ENCODE measurements at regions not wholly inside any gene's neighbourhood (a gene's known extent, or its start where the extent isn't known, plus 50 kb on each side); places are given as distances from the start of the nearest gene placed in this dataset.
"Not testable (repeated sequence)": the region's sequence is repeated elsewhere in the genome, so short reads cannot be mapped to it uniquely, and the experiment has no call there.

DNA sequence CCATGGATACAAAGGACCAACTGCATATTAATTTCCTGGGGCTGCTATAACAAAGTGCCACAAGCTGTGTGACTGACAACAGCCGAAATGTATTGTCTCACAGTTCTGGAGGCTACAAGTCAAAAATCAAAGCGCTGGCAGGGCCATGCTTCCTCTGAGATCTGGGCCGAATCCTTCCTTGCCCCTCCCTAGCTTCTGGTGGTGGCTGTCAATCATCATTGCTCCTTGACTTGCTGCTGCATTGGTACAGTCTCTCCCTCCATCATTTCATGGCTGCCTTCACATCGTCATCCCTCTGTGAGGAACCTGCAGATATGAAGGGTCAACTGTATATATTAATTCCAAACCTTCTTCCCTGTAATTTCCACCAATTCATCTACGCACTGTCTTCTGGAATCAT is 118.3 kb downstream of the EXOC5 start:
- H3K4me3 ChIP-seq (ENCODE audit: low read depth, low read length): no peak overlapping the region
- TF ChIP-seq CTCF (IDR thresholded peaks at IDR 0.05; ENCODE audit: control insufficient read depth, extremely low read depth, insufficient read depth): no peak
- no peak for DNase-seq (ENCODE audit: low read depth)

DNA sequence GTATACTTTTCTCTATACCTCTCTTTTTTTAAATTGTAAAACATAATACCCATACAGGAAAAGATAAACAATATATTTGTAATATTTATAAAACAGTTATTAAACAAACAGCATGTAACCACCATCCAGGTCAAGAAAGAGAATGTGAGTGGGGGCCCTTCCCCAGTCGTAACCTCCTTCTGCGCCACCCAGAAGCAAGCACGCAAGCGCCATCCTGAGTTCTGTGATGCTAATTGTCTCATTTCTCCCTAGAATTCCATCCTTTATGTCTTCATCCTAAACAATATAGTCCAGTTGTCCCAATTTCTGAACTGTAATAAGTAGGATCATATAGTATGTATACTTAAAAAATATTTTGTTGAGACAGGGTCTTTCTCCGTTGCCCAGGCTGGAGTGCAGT is 129.5 kb downstream of the EXOC5 start:
- no peak for TF ChIP-seq CTCF (IDR thresholded peaks at IDR 0.05; ENCODE audit: control insufficient read depth, extremely low read depth, insufficient read depth)
- DNase-seq (ENCODE audit: low read depth): no peak
- H3K4me3 ChIP-seq (ENCODE audit: low read depth, low read length): no peak overlapping the region

GRCh38 chr14:57136669-57137328 is 131.9 kb downstream of the EXOC5 start:
- H3K4me3 ChIP-seq (ENCODE audit: low read depth, low read length): no peak overlapping the region
- peak; percentile 50 for DNase-seq (ENCODE audit: low read depth)
- no peak for TF ChIP-seq CTCF (IDR thresholded peaks at IDR 0.05; ENCODE audit: control insufficient read depth, extremely low read depth, insufficient read depth)

DNA sequence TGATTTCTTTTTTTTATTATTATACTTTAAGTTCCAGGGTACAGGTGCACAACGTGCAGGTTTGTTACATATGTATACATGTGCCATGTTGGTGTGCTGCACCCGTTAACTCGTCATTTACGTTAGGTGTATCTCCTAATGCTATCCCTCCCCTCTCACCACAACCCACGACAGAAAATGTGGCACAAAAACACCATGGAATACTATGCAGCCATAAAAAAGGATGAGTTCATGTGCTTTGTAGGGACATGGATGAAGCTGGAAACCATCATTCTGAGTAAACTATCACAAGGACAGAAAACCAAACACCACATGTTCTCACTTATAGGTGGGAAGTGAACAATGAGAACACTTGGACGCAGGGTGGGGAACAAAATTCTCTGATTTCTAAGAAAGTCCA is 140.9 kb downstream of the EXOC5 start:
- not testable (repeated sequence) for DNase-seq (ENCODE audit: low read depth); H3K4me3 ChIP-seq (ENCODE audit: low read depth, low read length)

GRCh38 chr14:57122129-57122528 is 146.6 kb downstream of the EXOC5 start:
- no peak for DNase-seq (ENCODE audit: low read depth)
- TF ChIP-seq CTCF (IDR thresholded peaks at IDR 0.05; ENCODE audit: control insufficient read depth, extremely low read depth, insufficient read depth): no peak
- no peak overlapping the region for H3K4me3 ChIP-seq (ENCODE audit: low read depth, low read length)

DNA sequence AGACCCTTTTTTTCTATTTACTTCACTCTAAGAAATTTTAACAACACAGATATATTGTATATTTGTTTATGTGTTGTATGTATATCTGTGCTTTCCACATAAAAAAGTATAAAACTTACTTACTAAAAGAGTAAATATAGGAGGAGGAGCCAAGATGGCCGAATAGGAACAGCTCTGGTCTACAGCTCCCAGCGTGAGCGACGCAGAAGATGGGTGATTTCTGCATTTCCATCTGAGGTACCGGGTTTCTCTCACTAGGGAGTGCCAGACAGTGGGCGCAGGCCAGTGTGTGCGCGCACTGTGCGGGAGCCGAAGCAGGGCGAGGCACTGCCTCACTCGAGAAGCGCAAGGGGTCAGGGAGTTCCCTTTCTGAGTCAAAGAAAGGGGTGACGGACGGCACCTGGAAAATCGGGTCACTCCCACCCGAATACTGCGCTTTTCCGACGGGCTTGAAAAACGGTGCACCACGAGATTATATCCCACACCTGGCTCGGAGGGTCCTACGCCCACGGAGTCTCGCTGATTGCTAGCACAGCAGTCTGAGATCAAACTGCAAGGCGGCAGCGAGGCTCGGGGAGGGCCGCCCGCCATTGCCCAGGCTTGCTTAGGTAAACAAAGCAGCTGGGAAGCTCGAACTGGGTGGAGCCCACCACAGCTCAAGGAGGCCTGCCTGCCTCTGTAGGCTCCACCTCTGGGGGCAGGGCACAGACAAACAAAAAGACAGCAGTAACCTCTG is 156.5 kb downstream of the EXOC5 start:
- H3K4me3 ChIP-seq (ENCODE audit: low read depth, low read length); DNase-seq (ENCODE audit: low read depth): not testable (repeated sequence)

GRCh38 chr14:57110411-57110810 is 158.3 kb downstream of the EXOC5 start:
- not testable (repeated sequence) for DNase-seq (ENCODE audit: low read depth); H3K4me3 ChIP-seq (ENCODE audit: low read depth, low read length)

GRCh38 chr14:57091030-57091608 is 177.6 kb downstream of the EXOC5 start:
- no peak for TF ChIP-seq CTCF (IDR thresholded peaks at IDR 0.05; ENCODE audit: control insufficient read depth, extremely low read depth, insufficient read depth)
- no peak for DNase-seq (ENCODE audit: low read depth)

More at GRCh38 chr14:57091030-57091608, 177.6 kb downstream of the EXOC5 start:
- no peak overlapping the region for H3K4me3 ChIP-seq (ENCODE audit: low read depth, low read length)

Measured in LNCaP clone FGC (cell line).